HCT116 (cell line): ENCODE measurements at regions not wholly inside any gene's neighbourhood (a gene's known extent, or its start where the extent isn't known, plus 50 kb on each side); places are given as distances from the start of the nearest gene placed in this dataset.
"Not testable (repeated sequence)": the region's sequence is repeated elsewhere in the genome, so short reads cannot be mapped to it uniquely, and the experiment has no call there.

Source experiments
- ATF3 ChIP-seq: IDR thresholded peaks from 2 replicates; pipeline ENCODE4 v1.6.1; 2012
- CEBPB ChIP-seq: IDR thresholded peaks from 2 replicates; pipeline ENCODE4 v1.6.1; 2012; ENCODE audit warnings: low read depth
- MAX ChIP-seq: IDR thresholded peaks from 2 replicates; pipeline ENCODE4 v1.6.1; 2012
- POLR2AphosphoS5 ChIP-seq: IDR thresholded peaks from 2 replicates; pipeline ENCODE4 v1.6.1; 2011; ENCODE audit warnings: mild to moderate bottlenecking, low read depth, low read length, moderate library complexity
- TCF7L2 ChIP-seq: IDR thresholded peaks from 2 replicates; pipeline ENCODE4 v1.7.0; 2011; ENCODE audit warnings: borderline replicate concordance, inconsistent platforms; ENCODE audit not compliant: insufficient read depth, insufficient read length; ENCODE audit errors: extremely low read depth

DNA sequence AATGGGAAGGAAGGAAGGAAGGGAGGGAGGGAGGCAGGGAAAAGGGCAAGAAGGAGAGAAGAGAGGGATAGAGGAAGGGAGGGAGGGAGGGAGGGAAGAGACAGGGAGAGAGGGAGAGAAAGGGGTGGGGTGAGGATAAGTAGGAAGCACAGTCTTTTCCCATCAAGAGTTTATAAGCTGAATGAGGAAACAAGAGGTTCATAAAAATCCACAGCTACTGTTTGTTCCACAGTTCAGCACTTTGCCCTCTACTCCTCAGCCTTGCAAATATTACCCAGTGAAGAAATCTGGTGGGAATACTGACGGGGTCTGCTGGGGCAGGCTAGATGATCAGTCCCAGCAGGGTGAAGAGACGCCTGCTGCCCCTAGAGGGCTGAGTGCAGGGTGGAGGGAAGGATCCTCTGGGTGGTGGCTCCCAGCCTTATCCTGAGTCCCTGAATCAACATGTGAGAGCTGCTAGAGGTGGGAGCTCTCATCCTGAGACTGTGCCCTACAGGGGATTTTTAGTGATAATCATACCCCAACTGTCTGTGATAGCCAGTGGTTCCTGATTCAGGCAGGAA lies 233.9 kb upstream of the NBPF12 start:
- not testable (repeated sequence) for TF ChIP-seq TCF7L2, MAX, CEBPB, ATF3, POLR2AphosphoS5
